Psoas muscle (tissue), 7 donors: ENCODE measurements at regions not wholly inside any gene's neighbourhood (a gene's known extent, or its start where the extent isn't known, plus 50 kb on each side); places are given as distances from the start of the nearest gene placed in this dataset.

Experiments used
- ATAC-seq, 4 donors: fragments of 200-7000 bp; cut with Tn5 transposase; one replicate each; pipeline ENCODE4 v1.9.1; 2020; ENCODE audit warnings: moderate library complexity in 3 of 4, mild to moderate bottlenecking in 2 of 4
- DNase-seq, 2 donors: peaks; one replicate each; pipeline ENCODE4 v3.0.0-alpha.2; 2020
- H3K27ac ChIP-seq: fragments of 200-600 bp; one replicate; pipeline ENCODE4 v1.8.0; 2022
- H3K27me3 ChIP-seq, 3 donors: fragments of 200-600 bp in 1 of 3; one replicate each; pipeline versions ENCODE4 v1.6.1 to v1.8.0; 2013 to 2022; ENCODE audit warnings: low read length in 2 of 3, mild to moderate bottlenecking in 2 of 3, moderate library complexity in 1 of 3; ENCODE audit not compliant: insufficient read depth in 3 of 3
- H3K36me3 ChIP-seq, 2 donors: fragments of 200-600 bp in 1 of 2; one replicate each; pipeline versions ENCODE4 v1.6.1 to v1.8.0; 2013 to 2022; ENCODE audit warnings: low read depth in 1 of 2, mild to moderate bottlenecking in 1 of 2, moderate library complexity in 1 of 2; ENCODE audit not compliant: insufficient read depth in 1 of 2
- H3K4me1 ChIP-seq: fragments of 200-600 bp; one replicate; pipeline ENCODE4 v1.8.0; 2022
- H3K4me3 ChIP-seq: fragments of 200-600 bp; one replicate; pipeline ENCODE4 v1.8.0; 2022; ENCODE audit warnings: mild to moderate bottlenecking
- H3K9me3 ChIP-seq: fragments of 200-600 bp; one replicate; pipeline ENCODE4 v1.8.0; 2022
- WGBS, 3 donors: extraction: QIAGEN DNeasy Blood & Tissue Kit; methylation state at CpG; one replicate each; pipeline versions ENCODE4 v1.1.6 to v1.1.7; 2013; 5-methylcytosine and 5-hydroxymethylcytosine counted together
- intact Hi-C, 2 donors: fragments of 100-400 bp; cut with DNase I; formaldehyde crosslinking; loops; one replicate each; pipeline versions ENCODE4 v1.11.0 to v1.14.2; 2022
- TF ChIP-seq, protein P1 (sequence below): fragments of 200-600 bp; IDR thresholded peaks from one replicate; pipeline ENCODE4 v1.8.0; 2022; ENCODE audit warnings: antibody characterized with exemption
- donor health status: healthy with polysubstance abuse.
- donor health status: DM: no; HTN: no; CAD: no; lungs with moderate emphysema.
- donor health status: Bipolar disorder and iron deficiency.
- donor health status: healthy.
- donor health status: DM: yes; HTN: yes; CAD: no.
- donor health status: DM: no; HTN: no; CAD: no.
- donor health status: DM: yes; HTN: yes; CAD: no.

DNA sequence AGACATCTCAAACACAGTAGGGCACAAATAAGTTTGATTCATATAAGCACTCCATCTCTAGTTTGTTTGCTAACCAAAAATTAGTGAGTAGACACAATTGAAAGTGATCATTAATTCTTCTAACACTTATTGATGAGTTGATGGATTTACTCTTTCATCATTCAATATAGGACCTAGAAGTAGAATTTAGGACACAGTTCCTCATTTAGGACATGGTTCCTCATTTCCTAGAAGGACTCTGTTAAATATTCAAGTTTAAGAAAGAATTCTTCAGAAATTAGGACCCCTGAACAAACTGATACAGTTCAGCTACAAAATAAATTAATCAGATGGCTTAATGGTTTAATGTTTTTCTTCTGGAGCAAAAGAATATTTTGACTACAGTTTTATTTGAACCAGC, 143.5 kb upstream of the PRR16 start:
- H3K4me1 ChIP-seq, result no peaks in the 10 kb centered on the region
- ATAC-seq, result no peak

DNA sequence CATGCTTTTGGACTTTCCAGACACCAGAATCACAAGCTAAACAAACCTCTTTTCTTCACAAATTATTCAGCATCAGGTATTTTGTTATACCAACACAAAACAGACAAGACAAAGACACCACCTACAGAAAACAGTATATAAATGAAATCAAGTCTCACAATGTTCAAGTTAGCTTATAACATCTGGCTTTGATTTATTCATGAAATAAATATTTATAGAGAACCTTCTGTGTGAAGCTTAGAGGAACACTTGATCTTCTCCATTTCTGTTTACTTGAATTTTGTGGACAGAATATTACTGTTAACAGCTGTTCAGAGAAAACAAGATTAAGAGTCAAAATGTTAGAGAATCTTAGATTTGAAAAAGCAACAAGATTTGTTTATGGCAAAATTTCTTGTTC, 137.4 kb upstream of the PRR16 start:
- TF ChIP-seq, protein P1, sequence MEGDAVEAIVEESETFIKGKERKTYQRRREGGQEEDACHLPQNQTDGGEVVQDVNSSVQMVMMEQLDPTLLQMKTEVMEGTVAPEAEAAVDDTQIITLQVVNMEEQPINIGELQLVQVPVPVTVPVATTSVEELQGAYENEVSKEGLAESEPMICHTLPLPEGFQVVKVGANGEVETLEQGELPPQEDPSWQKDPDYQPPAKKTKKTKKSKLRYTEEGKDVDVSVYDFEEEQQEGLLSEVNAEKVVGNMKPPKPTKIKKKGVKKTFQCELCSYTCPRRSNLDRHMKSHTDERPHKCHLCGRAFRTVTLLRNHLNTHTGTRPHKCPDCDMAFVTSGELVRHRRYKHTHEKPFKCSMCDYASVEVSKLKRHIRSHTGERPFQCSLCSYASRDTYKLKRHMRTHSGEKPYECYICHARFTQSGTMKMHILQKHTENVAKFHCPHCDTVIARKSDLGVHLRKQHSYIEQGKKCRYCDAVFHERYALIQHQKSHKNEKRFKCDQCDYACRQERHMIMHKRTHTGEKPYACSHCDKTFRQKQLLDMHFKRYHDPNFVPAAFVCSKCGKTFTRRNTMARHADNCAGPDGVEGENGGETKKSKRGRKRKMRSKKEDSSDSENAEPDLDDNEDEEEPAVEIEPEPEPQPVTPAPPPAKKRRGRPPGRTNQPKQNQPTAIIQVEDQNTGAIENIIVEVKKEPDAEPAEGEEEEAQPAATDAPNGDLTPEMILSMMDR, result no peak
- intact Hi-C loops, result no loop called here
- DNase-seq (no peak), ATAC-seq (no peak)
- no peaks in the 10 kb centered on the region for H3K36me3 ChIP-seq
- no peaks in the 10 kb centered on the region for H3K27me3 ChIP-seq
- H3K9me3 ChIP-seq, result peaks cover 6% of the 10 kb centered on the region
- no peaks in the 10 kb centered on the region for H3K4me1 ChIP-seq
- no peak overlapping the region for H3K27ac ChIP-seq
- H3K4me3 ChIP-seq, result no peak overlapping the region

More for the DNA sequence above, 143.5 kb upstream of the PRR16 start:
- H3K27ac ChIP-seq, result no peak overlapping the region
- DNase-seq, result no peak
- H3K4me3 ChIP-seq, result no peak overlapping the region
- TF ChIP-seq, protein P1, result no peak
- no peaks in the 10 kb centered on the region for H3K36me3 ChIP-seq
- no peaks in the 10 kb centered on the region for H3K9me3 ChIP-seq
- no peaks in the 10 kb centered on the region for H3K27me3 ChIP-seq
- intact Hi-C loops, result no loop called here

DNA sequence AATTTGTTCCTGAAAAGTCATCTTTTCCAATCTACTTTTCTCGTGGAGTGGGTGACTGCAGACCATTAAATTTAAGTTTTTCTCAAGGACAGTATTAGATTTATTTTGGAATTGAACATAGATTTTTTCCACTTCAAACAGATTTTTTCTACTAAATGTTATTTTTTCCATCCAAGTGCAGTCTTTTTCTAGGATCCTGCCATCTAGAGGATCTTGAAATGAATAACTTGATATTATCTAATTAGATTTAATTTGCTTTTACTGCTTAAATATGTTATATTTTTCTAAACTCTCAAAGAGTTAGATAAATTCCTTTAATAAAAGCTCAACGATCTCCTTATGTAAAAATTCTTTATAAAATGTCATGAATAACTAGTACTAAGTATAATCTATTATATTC, 136.9 kb upstream of the PRR16 start:
- Histone ChIP-seq H3K27me3 (no peaks in the 10 kb centered on the region), H3K4me1 (no peaks in the 10 kb centered on the region), H3K36me3 (no peaks in the 10 kb centered on the region), H3K27ac (no peak overlapping the region), H3K4me3 (no peak overlapping the region), H3K9me3 (peaks cover 6% of the 10 kb centered on the region)
- TF ChIP-seq, protein P1, result no peak
- intact Hi-C loops, result no loop called here
- WGBS, 3 donors, result 59 to 65% (median 63%) methylated on average over 2 of the region's 2 CpGs
- DNase-seq (no peak), ATAC-seq (no peak)

DNA sequence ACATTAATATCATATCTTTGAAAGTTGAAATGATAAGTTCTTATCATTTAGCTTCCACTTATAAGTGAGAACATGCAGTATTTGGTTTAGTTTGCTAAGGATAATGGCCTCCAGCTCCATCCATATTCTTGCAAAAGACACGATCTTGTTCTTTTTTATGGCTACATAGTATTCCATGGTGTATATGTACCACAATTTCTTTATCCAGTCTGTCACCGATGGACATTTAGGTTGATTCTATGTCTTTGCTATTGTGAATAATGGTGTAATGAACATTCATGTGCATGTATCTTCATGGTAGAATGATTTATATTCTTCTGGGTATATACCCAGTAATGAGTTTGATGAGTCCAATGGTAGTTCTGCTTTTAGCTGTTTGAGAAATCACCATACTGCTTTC, 135.0 kb upstream of the PRR16 start:
- ATAC-seq (no peak), DNase-seq (no peak)
- WGBS, 3 donors, result 70 to 94% (median 88%) methylated on average over 2 of the region's 2 CpGs
- Histone ChIP-seq H3K36me3 (no peaks in the 10 kb centered on the region), H3K27ac (no peak overlapping the region), H3K9me3 (peaks cover 6% of the 10 kb centered on the region), H3K4me1 (no peaks in the 10 kb centered on the region), H3K4me3 (no peak overlapping the region), H3K27me3 (no peaks in the 10 kb centered on the region)
- intact Hi-C loops, result no loop called here
- TF ChIP-seq, protein P1, result no peak

DNA sequence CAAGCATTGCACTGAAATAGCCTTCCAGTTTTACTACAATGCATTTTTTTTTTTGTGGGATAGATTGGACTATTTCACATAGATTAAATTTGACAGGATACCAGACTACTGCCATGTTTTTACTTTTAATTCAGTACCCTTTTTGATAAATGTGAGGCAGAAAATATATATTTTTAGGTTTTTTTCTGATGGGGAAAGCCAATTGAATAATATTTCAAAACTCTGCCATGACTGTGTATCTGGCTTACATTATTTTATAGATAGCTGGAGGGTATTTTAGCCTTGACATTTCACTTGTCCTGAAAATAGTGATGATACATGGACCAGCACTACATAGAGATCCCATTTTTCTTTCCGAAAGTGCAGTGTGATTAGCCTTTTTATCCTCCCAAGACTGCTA, 133.5 kb upstream of the PRR16 start:
- TF ChIP-seq, protein P1, result no peak

More for the DNA sequence above, 133.5 kb upstream of the PRR16 start:
- Histone ChIP-seq H3K4me3 (no peak overlapping the region), H3K4me1 (no peaks in the 10 kb centered on the region), H3K36me3 (no peaks in the 10 kb centered on the region), H3K9me3 (peaks cover 6% of the 10 kb centered on the region), H3K27ac (no peak overlapping the region), H3K27me3 (no peaks in the 10 kb centered on the region)
- WGBS, 3 donors, result 91 to 94% (median 92%) methylated on average over 1 of the region's 1 CpG
- no peak for ATAC-seq
- intact Hi-C loops, result no loop called here
- DNase-seq, result no peak
